ENCODE measurements at regions not wholly inside any gene's neighbourhood (a gene's known extent, or its start where the extent isn't known, plus 50 kb on each side); places are given as distances from the start of the nearest gene placed in this dataset.
A peak's percentile ranks its signal among the peaks of the same experiment; 100 is the strongest.

DNA sequence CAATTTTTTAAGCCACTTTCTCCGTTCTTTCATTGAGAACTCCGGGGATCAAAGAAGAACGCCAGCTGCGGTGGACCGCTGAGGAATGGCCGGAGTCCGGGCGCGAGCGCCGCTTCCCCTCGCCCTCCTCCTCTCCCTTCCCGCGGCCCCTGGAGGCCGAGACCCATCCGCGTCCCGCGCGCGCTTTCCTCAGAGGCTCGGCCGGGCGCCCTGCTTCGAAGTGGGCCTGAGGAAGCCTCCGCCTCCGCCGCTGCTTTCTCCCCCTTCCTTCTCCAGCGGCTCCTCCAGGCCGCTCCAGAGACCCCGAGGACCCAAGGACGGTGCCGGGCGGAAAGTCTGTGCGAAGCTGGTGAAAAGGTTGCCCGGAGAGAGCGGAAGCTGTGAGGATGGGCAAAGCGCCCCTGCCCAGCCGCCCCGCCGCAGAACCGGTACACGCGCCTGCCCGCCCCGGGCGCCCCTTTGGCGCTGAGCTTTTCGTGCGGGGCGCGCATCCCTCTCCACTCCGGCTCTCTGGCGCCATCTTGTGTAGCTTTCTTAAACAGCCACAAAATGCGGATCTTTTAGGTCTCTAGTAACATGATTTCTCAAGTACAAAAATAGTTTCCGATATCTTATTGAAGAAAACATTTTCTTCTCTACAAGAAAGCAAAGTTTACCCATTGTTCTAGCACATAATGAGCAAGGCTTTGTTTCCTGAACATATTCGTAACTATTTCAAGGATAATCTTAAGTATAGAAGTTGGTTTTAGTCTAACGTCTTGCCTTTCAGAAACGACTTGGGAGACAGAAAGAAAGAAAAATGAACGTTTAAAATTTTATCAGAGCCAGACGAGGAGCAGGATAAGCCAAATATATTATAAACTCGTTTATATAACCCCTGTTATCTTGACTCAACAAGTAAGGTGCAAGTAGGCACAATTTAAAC, 59.2 kb upstream of the FAM174B start:
- TF ChIP-seq CTCF (IDR thresholded peaks at IDR 0.05), result peak; percentile 92

GRCh38 chr15:92715758-92716157, 60.2 kb upstream of the FAM174B start:
- TF ChIP-seq CTCF (IDR thresholded peaks at IDR 0.05), result no peak

DNA sequence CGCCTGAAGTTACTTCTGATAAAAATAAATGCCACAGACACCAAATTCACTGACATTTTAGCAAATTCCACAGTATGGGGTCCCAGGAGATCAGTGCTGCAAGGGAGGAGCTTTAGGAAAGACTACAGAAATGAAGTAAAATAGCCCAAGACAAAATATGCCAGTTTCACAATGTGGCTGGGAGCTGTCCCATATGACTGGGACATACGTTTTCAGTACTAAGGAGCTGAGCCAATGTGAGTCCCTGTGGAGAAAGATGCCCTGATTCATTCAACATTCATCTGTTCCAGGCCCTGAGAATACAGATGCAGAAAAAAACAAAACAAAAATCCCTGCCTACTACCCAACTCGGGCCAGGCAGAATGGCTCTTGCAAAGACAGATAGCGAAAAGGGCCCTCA, 63.4 kb upstream of the FAM174B start:
- TF ChIP-seq CTCF (IDR thresholded peaks at IDR 0.05), result no peak

- no peak for TF ChIP-seq CTCF (IDR thresholded peaks at IDR 0.05)
Measured at GRCh38 chr15:92724144-92724543, 68.6 kb upstream of the FAM174B start.

DNA sequence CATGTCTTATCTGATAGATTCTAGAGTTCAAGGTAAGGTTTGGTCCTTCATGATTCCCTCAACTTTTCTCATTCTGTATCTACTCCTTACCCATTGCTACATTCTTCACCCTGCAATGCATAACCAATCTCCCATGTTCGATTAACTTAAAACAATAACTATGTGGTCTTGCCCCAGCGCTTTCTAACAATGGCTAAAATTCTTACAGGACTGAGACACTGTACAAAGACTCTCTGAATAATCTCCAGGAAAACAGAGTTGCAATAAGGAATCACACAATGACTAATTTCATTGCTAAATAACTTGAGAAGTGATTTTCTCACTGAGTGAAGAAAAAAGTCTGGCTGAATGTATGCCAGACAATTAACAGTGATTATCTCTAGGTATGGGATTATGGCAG, 69.6 kb upstream of the FAM174B start:
- no peak for TF ChIP-seq CTCF (IDR thresholded peaks at IDR 0.05)

GRCh38 chr15:92728266-92728665, 72.7 kb upstream of the FAM174B start:
- TF ChIP-seq CTCF (IDR thresholded peaks at IDR 0.05), result no peak

DNA sequence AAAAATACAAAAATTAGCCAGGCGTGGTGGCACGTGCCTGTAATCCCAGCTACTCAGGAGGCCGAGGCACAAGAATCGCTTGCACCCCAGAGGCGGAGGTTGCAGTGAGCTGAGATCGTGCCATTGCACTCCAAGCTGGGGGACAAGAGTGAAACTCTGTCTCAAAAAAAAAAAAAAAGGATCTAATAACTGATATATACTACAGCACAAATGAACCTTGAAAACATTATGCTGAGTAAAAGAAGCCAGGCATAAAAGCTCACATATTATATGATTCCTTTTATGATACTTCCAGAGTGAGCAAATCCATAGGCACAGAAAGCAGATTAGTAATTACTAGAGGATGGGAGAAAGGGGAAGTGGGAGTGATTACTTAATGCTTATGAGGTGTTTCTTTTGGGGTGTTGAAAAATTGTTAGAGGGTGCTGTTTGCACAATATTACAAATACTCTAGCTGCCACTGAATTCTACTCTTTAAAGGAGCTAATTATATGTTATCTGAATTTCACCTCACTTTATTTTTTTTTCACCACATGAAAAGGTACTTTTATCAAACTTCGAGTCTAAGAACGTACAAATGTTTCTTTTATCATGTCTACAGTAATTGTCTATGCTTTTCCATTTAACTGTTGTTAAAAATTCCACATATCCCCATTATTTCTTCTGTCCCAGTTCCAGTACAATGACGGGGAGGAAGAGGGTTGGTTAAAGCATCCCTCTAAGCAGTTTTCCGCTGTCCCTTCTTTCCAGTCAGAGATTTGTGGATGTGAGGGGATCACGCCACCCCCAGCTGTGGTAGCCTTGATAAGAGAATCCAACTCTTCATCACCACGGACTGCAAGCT, 77.7 kb upstream of the FAM174B start:
- TF ChIP-seq CTCF (IDR thresholded peaks at IDR 0.05), result no peak
